GM21360 (cell line): ENCODE measurements at regions not wholly inside any gene's neighbourhood (a gene's known extent, or its start where the extent isn't known, plus 50 kb on each side); places are given as distances from the start of the nearest gene placed in this dataset.

ENCODE experiments used
- ATAC-seq: cut with Tn5 transposase; IDR thresholded peaks from one replicate; pipeline ENCODE4 v1.9.1; 2021; ENCODE audit warnings: mild to moderate bottlenecking, moderate library complexity; ENCODE audit not compliant: unreplicated experiment

GRCh38 chr2:6237039-6237660 lies 545.0 kb downstream of the SOX11 start:
- ATAC-seq, result no peak

GRCh38 chr2:6249557-6249956 lies 557.4 kb downstream of the SOX11 start:
- no peak for ATAC-seq

GRCh38 chr2:6254441-6254840 lies 562.3 kb downstream of the SOX11 start:
- ATAC-seq, result no peak

GRCh38 chr2:6264198-6264597 lies 572.0 kb downstream of the SOX11 start:
- no peak for ATAC-seq

- no peak for ATAC-seq
Measured at GRCh38 chr2:6281524-6281923, 584.2 kb downstream of the CMPK2 start.

GRCh38 chr2:6283259-6283658 lies 582.4 kb downstream of the CMPK2 start:
- no peak for ATAC-seq

- no peak for ATAC-seq
Measured at GRCh38 chr2:6287406-6287805, 578.3 kb downstream of the CMPK2 start.

GRCh38 chr2:6288791-6289190 lies 576.9 kb downstream of the CMPK2 start:
- no peak for ATAC-seq

GRCh38 chr2:6290217-6291015 lies 575.3 kb downstream of the CMPK2 start:
- ATAC-seq, result no peak

GRCh38 chr2:6294791-6295190 lies 570.9 kb downstream of the CMPK2 start:
- ATAC-seq, result no peak

GRCh38 chr2:6297238-6297637 lies 568.5 kb downstream of the CMPK2 start:
- peak; percentile 54 for ATAC-seq

GRCh38 chr2:6301426-6301825 lies 564.3 kb downstream of the CMPK2 start:
- ATAC-seq, result no peak

- ATAC-seq, result no peak
Measured at GRCh38 chr2:6308986-6309385, 556.7 kb downstream of the CMPK2 start.

- ATAC-seq, result peak; percentile 88
Measured at GRCh38 chr2:6309415-6310255, 556.1 kb downstream of the CMPK2 start.

- ATAC-seq, result peak; percentile 27
Measured at GRCh38 chr2:6310256-6311215, 555.2 kb downstream of the CMPK2 start.

- ATAC-seq, result no peak
Measured at GRCh38 chr2:6312367-6312766, 553.3 kb downstream of the CMPK2 start.

GRCh38 chr2:6314218-6314960 lies 551.3 kb downstream of the CMPK2 start:
- no peak for ATAC-seq

GRCh38 chr2:6325616-6326015 lies 540.1 kb downstream of the CMPK2 start:
- no peak for ATAC-seq

- ATAC-seq, result no peak
Measured at GRCh38 chr2:6326958-6327357, 538.7 kb downstream of the CMPK2 start.
